ENCODE measurements at regions not wholly inside any gene's neighbourhood (a gene's known extent, or its start where the extent isn't known, plus 50 kb on each side); places are given as distances from the start of the nearest gene placed in this dataset.

DNA sequence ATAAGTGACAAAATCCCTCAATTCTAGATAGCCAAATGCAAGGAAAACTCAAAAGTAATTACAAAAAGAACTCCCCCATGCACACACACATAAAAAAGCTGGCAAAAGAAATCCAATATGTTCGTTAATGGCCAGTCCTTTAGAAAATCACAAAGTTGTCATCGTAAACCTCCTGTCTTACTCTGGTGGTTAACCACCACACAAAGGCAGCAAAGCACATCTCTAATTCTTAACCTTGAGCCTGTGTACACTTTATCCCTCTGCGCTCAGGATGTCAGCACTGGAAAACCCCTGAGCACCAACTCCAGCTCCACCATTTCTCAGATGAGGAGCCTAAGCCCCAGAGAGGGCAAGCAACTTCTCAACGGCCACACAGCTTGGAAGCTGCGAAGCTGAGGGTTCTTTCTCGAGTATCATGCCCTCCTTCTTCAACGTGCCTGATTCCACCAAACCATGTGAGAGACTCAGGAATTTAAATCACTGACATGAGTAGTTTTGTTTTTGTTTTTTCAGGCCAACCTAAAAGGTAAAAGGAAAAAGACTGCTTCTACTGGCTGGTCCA, 72.5 kb downstream of the C16orf95 start:
- TF ChIP-seq, protein P1, sequence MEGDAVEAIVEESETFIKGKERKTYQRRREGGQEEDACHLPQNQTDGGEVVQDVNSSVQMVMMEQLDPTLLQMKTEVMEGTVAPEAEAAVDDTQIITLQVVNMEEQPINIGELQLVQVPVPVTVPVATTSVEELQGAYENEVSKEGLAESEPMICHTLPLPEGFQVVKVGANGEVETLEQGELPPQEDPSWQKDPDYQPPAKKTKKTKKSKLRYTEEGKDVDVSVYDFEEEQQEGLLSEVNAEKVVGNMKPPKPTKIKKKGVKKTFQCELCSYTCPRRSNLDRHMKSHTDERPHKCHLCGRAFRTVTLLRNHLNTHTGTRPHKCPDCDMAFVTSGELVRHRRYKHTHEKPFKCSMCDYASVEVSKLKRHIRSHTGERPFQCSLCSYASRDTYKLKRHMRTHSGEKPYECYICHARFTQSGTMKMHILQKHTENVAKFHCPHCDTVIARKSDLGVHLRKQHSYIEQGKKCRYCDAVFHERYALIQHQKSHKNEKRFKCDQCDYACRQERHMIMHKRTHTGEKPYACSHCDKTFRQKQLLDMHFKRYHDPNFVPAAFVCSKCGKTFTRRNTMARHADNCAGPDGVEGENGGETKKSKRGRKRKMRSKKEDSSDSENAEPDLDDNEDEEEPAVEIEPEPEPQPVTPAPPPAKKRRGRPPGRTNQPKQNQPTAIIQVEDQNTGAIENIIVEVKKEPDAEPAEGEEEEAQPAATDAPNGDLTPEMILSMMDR (conservative IDR thresholded peaks at IDR 0.05) = no peak
- no peak for DNase-seq
- H3K27me3 Mint-ChIP-seq (ENCODE audit: insufficient read depth) = no peaks in the 10 kb centered on the region
- no peaks in the 10 kb centered on the region for H3K4me1 ChIP-seq (ENCODE audit: control insufficient read depth, insufficient read depth, low read length)
- H3K9me3 ChIP-seq (ENCODE audit: control insufficient read depth, low read length) = no peaks in the 10 kb centered on the region
- 89 to 92% methylated on average over 7 of the region's 7 CpGs for WGBS, 2 experiments (ENCODE audit: insufficient coverage in 1 of 2, insufficient read length in 1 of 2)
- H3K27me3 ChIP-seq (ENCODE audit: control insufficient read depth, insufficient read depth, low read length, poor library complexity, severe bottlenecking) = no peaks in the 10 kb centered on the region
- H3K9ac ChIP-seq (ENCODE audit: extremely low read depth, low read length, poor library complexity, severe bottlenecking) = no peak overlapping the region
- peaks cover 27% of the 10 kb centered on the region for H3K4me1 Mint-ChIP-seq
- no peak overlapping the region for H3K4me3 ChIP-seq (ENCODE audit: low read length)
- no peak overlapping the region for H3K27ac ChIP-seq (ENCODE audit: low read depth, low read length)
- H3K36me3 ChIP-seq (ENCODE audit: control insufficient read depth, insufficient read depth, low read length) = no peaks in the 10 kb centered on the region
- no peak overlapping the region for H3K27ac Mint-ChIP-seq
- no peak overlapping the region for H3K4me3 Mint-ChIP-seq
- H3K36me3 Mint-ChIP-seq (ENCODE audit: low read depth) = no peaks in the 10 kb centered on the region
- H3K9me3 Mint-ChIP-seq = no peaks in the 10 kb centered on the region

DNA sequence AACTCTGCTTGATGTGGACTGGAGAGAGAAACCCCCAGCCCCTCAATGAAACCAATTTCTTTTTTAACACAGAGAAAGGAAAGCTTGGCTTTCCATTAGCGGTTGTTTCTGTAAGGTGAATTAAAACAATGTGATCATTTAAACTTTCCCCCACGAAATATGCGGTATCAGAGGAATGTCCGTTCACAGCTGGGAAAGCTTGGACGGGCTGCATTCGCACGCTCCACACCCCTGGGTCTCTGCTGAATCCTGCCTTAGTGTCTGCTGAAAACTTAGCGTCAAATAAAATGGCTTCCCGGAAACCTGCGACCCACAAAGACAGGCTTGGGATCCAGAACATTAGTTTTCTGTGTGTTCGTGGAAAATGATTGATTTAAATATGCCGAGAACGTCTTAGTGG, 71.7 kb downstream of the C16orf95 start:
- 93 to 94% methylated on average over 12 to 13 of the region's 13 CpGs for WGBS, 2 experiments (ENCODE audit: insufficient coverage in 1 of 2, insufficient read length in 1 of 2)
- H3K27ac Mint-ChIP-seq = no peak overlapping the region

DNA sequence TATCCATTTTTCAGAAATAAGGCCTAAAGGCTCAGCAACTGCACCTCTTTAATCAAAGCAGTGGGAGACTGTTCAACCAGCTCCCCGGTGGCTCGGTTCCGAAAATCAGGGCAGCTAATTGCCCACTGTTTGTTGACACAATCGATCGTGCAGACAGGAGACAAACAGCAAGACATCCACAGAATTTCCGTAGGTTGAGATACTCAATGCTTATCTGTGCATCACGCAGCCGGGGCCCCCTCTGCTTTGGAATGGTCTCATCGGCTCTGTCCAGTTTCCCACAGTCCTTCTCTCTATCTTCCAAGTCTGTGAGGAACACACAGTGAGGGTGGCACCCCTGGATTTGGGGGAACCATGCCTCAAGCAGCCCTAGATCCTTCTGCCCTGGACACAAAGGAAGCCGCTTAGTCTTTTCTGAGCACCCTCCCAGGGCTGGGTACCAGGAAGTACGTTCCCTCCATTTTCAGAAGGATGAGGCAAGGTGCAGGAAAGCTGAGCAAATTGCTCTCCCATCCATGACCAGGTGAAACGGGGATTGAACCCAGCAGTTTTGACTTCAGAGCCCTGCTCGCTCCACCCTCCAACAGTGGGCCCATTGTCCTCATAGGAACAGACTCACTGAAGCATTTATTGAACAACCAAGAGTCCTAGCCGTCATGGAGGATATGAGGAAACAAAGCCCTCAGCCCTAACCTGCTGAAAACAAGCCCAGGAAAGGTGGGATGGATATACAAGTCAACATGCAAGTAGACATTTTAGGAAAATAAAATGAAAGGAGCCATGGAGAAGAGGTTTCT, 70.7 kb downstream of the C16orf95 start:
- Mint-ChIP-seq H3K4me1 (peaks cover 19% of the 10 kb centered on the region), H3K9me3 (no peaks in the 10 kb centered on the region), H3K27ac (no peak overlapping the region), H3K36me3 (ENCODE audit: low read depth) (no peaks in the 10 kb centered on the region), H3K4me3 (no peak overlapping the region), H3K27me3 (ENCODE audit: insufficient read depth) (no peaks in the 10 kb centered on the region)
- Histone ChIP-seq H3K36me3 (ENCODE audit: control insufficient read depth, insufficient read depth, low read length) (no peaks in the 10 kb centered on the region), H3K4me3 (ENCODE audit: low read length) (no peak overlapping the region), H3K9me3 (ENCODE audit: control insufficient read depth, low read length) (no peaks in the 10 kb centered on the region), H3K27ac (ENCODE audit: low read depth, low read length) (no peak overlapping the region), H3K9ac (ENCODE audit: extremely low read depth, low read length, poor library complexity, severe bottlenecking) (no peak overlapping the region), H3K4me1 (ENCODE audit: control insufficient read depth, insufficient read depth, low read length) (no peaks in the 10 kb centered on the region), H3K27me3 (ENCODE audit: control insufficient read depth, insufficient read depth, low read length, poor library complexity, severe bottlenecking) (no peaks in the 10 kb centered on the region)
- no peak for DNase-seq
- WGBS, 2 experiments (ENCODE audit: insufficient coverage in 1 of 2, insufficient read length in 1 of 2) = 84 to 93% methylated on average over 10 to 14 of the region's 14 CpGs
- TF ChIP-seq, protein P1 (conservative IDR thresholded peaks at IDR 0.05) = no peak

More for the DNA sequence above, 71.7 kb downstream of the C16orf95 start:
- TF ChIP-seq, protein P1 (conservative IDR thresholded peaks at IDR 0.05) = no peak
- Mint-ChIP-seq H3K36me3 (ENCODE audit: low read depth) (no peaks in the 10 kb centered on the region), H3K4me3 (no peak overlapping the region), H3K4me1 (peaks cover 26% of the 10 kb centered on the region), H3K27me3 (ENCODE audit: insufficient read depth) (no peaks in the 10 kb centered on the region), H3K9me3 (no peaks in the 10 kb centered on the region)
- H3K36me3 ChIP-seq (ENCODE audit: control insufficient read depth, insufficient read depth, low read length) = no peaks in the 10 kb centered on the region
- DNase-seq = no peak
- H3K4me1 ChIP-seq (ENCODE audit: control insufficient read depth, insufficient read depth, low read length) = no peaks in the 10 kb centered on the region
- no peak overlapping the region for H3K27ac ChIP-seq (ENCODE audit: low read depth, low read length)
- no peaks in the 10 kb centered on the region for H3K27me3 ChIP-seq (ENCODE audit: control insufficient read depth, insufficient read depth, low read length, poor library complexity, severe bottlenecking)
- H3K9ac ChIP-seq (ENCODE audit: extremely low read depth, low read length, poor library complexity, severe bottlenecking) = no peak overlapping the region
- H3K9me3 ChIP-seq (ENCODE audit: control insufficient read depth, low read length) = no peaks in the 10 kb centered on the region
- no peak overlapping the region for H3K4me3 ChIP-seq (ENCODE audit: low read length)

Measured in endodermal cell (in vitro differentiated cells).